Fibroblast of mammary gland (primary cell): ENCODE measurements at regions not wholly inside any gene's neighbourhood (a gene's known extent, or its start where the extent isn't known, plus 50 kb on each side); places are given as distances from the start of the nearest gene placed in this dataset.
"Not testable (repeated sequence)": the region's sequence is repeated elsewhere in the genome, so short reads cannot be mapped to it uniquely, and the experiment has no call there.

Source experiments
- DNase-seq: peaks from one replicate; pipeline ENCODE4 v3.0.0-alpha.2; 2010; ENCODE audit warnings: low read depth
- H3K4me3 ChIP-seq: 2 replicates; pipeline ENCODE4 v1.5.1; 2011; ENCODE audit warnings: low read depth, mild to moderate bottlenecking, low read length, moderate library complexity; ENCODE audit not compliant: control insufficient read depth
- TF ChIP-seq, protein P1 (sequence below): conservative IDR thresholded peaks from 2 replicates; pipeline ENCODE4 v1.5.1; 2011; ENCODE audit warnings: low read depth, low read length, inconsistent platforms; ENCODE audit not compliant: control insufficient read depth, insufficient read depth

DNA sequence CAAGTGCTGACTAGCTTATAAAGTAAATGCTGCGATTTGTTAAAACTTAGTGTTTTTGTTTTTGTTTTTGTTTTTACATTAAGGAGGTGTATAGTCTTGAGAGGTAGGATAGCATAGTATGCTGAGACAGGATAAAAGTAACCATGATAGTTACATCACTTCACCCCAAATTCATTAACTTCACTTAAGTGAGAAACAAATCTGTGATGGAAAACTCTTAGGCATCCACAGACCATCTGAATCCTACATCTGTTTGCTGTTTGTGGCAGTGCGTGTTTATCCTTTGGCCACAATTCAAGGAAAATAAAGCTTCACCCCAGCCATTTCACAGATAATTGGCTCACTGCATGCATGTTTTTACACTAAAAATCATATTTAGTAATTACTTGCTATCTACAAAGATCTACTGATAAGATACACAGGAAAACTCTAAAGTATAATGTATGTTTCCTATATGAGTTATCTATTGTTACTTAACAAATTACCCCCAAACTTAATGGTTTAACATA is 82.0 kb downstream of the ZNF622 start:
- no peak overlapping the region for H3K4me3 ChIP-seq
- TF ChIP-seq, protein P1, sequence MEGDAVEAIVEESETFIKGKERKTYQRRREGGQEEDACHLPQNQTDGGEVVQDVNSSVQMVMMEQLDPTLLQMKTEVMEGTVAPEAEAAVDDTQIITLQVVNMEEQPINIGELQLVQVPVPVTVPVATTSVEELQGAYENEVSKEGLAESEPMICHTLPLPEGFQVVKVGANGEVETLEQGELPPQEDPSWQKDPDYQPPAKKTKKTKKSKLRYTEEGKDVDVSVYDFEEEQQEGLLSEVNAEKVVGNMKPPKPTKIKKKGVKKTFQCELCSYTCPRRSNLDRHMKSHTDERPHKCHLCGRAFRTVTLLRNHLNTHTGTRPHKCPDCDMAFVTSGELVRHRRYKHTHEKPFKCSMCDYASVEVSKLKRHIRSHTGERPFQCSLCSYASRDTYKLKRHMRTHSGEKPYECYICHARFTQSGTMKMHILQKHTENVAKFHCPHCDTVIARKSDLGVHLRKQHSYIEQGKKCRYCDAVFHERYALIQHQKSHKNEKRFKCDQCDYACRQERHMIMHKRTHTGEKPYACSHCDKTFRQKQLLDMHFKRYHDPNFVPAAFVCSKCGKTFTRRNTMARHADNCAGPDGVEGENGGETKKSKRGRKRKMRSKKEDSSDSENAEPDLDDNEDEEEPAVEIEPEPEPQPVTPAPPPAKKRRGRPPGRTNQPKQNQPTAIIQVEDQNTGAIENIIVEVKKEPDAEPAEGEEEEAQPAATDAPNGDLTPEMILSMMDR: no peak
- DNase-seq: no peak

DNA sequence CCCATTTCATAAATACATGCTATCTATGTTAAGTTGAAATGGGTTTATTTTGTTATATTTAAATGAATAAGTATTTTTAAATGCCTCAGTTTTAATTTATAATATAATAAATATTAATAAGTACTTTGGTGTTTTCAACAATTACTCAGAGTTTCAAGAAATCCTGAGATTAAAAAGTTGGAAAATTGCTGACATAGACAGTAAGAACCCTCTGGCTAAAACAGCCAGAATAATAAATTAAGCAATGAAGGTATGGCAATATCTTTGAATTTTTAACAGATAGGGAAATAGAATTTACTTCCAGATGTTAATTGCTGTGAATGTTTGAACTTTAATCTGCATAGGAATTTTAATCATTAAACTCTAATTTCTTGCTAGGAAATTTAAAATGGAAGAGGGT is 83.6 kb downstream of the ZNF622 start:
- no peak for DNase-seq
- H3K4me3 ChIP-seq: no peak overlapping the region
- TF ChIP-seq, protein P1: no peak

DNA sequence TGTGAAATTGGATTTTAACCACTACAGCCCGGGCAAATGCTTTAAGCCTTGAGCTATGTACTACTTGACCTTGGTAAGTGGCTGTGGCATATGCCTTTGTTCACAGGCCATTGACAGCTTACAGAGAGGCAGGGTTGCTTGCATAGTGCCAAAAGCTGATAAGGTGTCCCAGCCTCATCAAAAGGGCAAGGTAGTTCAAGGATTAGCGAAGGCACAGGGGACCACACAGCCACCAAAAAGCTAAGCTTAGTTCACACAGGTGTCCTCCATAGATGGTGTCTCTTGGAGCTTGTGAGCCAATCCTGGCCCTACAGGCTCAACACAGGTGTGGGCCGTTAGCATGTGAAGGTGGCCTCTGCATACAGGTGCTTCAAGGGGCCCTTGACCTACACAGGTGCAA is 86.8 kb downstream of the ZNF622 start:
- TF ChIP-seq, protein P1: no peak
- DNase-seq: no peak
- H3K4me3 ChIP-seq: no peak overlapping the region

DNA sequence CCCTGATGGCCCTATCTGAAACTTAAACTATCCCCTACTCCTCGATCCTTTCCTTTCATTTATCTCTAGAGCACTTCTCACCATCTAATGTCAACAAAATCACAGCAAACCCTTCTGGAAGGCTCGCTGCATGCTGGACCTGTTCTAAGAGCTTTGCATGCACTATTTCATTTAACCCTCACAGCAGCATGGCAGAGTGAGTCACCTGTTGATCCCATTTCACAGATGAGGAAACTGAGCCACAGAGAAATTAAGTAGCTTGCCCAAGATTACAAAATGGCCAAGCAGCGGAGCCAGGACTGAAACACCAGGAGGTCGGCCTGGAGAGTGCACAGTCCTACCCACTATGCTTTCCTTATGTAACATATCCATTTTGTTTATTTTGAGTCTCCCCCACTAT is 93.1 kb downstream of the ZNF622 start:
- no peak overlapping the region for H3K4me3 ChIP-seq
- TF ChIP-seq, protein P1: no peak
- DNase-seq: no peak

DNA sequence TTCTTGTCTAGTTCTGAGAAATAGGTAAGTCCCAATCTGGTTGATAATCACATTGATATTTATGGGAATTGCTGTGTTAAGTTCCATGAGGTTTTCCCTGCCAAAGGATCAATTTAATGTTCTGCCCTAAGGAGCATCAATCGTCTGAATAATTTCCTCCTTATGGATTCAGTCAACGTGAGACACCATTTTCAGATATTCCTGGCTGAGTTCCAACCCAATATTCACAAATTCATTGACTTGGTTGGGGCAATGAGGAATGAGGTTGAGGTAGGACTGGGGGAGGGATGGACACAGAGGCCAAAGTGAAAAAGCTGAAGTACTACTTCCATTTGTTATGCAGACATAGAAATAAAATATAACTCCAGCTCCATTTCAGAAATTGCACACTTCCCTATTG is 99.1 kb downstream of the ZNF622 start:
- DNase-seq: no peak
- H3K4me3 ChIP-seq: no peak overlapping the region
- TF ChIP-seq, protein P1: no peak

DNA sequence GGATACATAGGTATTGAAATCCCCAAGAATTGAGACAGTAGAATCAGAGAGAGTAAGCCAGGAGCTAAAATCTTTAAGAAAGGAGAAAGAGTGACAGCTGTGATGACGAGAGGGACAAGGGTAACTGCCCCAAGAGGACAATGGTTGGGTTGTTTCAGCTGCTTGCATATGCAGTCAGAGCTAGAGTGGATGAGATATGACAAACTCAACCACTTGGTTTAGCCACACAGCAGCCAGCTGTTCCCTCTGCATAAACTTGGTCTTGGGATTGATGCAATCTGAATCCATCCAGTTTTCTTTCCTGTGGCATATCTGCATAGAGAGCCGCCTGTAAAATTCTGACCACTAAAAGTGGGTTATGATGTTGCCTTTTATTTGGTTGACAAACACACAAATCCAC is 100.7 kb downstream of the ZNF622 start:
- TF ChIP-seq, protein P1: no peak
- DNase-seq: no peak
- no peak overlapping the region for H3K4me3 ChIP-seq

DNA sequence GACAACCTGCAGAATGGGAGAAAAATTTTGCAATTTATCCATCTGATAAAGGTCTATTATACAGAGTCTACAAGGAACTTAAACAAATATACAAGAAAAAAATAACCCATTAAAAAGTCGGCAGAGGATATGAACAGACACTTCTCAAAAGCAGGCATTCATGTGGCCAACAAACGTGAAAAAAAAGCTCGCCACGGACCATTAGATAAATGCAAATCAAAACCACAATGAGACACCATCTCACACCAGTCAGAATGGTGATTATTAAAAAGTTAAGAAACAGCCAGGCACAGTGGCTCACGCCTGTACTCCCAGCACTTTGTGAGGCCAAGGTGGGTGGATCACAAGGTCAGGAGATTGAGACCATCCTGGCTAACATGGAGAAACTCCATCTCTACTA is 112.2 kb downstream of the ZNF622 start:
- not testable (repeated sequence) for H3K4me3 ChIP-seq, DNase-seq

DNA sequence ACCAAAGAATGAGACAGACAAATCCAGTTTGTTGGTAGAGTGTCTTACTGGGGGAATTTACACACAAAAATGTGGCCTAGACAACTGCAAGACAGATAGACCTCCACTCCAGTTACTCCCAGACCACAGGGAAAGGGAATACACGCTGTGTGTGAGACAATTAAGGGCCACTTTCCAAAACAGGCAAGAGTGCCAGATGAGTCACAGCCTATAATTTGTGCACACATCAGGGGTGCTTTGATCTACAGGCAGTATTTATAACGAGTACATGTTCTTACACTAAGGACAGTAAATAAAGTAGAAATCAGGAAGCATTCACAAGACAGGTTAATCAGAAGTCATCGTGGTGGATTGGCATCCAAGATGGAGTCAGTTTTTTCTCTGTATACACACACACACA is 114.8 kb downstream of the ZNF622 start:
- TF ChIP-seq, protein P1: no peak
- DNase-seq: no peak
- H3K4me3 ChIP-seq: no peak overlapping the region
